ENCODE measurements at regions not wholly inside any gene's neighbourhood (a gene's known extent, or its start where the extent isn't known, plus 50 kb on each side); places are given as distances from the start of the nearest gene placed in this dataset.

- H3K79me2 ChIP-seq (ENCODE audit: control insufficient read depth, insufficient read depth, low read length): no peaks in the 10 kb centered on the region
- no peaks in the 10 kb centered on the region for H3K9me1 ChIP-seq (ENCODE audit: control insufficient read depth, insufficient read depth, low read length)
- in situ Hi-C loops (cut with MboI) (no loop called here), intact Hi-C loops (cut with micrococcal nuclease) (no loop called here)
- no peaks in the 10 kb centered on the region for H3K27me3 ChIP-seq (ENCODE audit: control insufficient read depth in 2 of 2, insufficient read depth in 2 of 2, low read length in 2 of 2)
- CTCF ChIA-PET (ENCODE audit: low intra/inter-chr PET ratio): no interaction called here
- H4K20me1 ChIP-seq (replicated peaks; ENCODE audit: control insufficient read depth, insufficient read depth, low read length): no peaks in the 10 kb centered on the region
- H3K27ac ChIP-seq (ENCODE audit: extremely low read depth, low read depth, low read length): no peak overlapping the region
- H3K4me1 ChIP-seq (replicated peaks in 1 of 2; ENCODE audit: control insufficient read depth in 2 of 2, insufficient read depth in 2 of 2, low read length in 2 of 2): no peaks in the 10 kb centered on the region
- no peak for TF ChIP-seq SIN3B (IDR thresholded peaks at IDR 0.05; ENCODE audit: low read depth)
- DNase-seq (ENCODE audit: extremely low read depth in 1 of 4, low spot score in 3 of 4) (no peak), FAIRE-seq (no peak), ATAC-seq (no peak)
- H3K4me3 ChIP-seq: no peak overlapping the region
- no peak overlapping the region for H3K9ac ChIP-seq (ENCODE audit: insufficient read depth in 1 of 2, low read depth in 2 of 2, low read length in 2 of 2)
- no peak overlapping the region for H3K4me2 ChIP-seq (ENCODE audit: insufficient read depth, low read length)
- no peak overlapping the region for H2AFZ ChIP-seq (ENCODE audit: low read depth, low read length)
- POLR2A ChIA-PET: no interaction called here
- no peaks in the 10 kb centered on the region for H3K36me3 ChIP-seq (ENCODE audit: control insufficient read depth, insufficient read depth, low read length)
- no TSS peak for BruUV-seq (replicated peaks)
- 14% methylated on average over 10 of the region's 10 CpGs for WGBS (ENCODE audit: insufficient coverage, low coverage, missing lambda C conversion rate)
- no peaks in the 10 kb centered on the region; the same call in none of the 2 replicates for H3K9me3 ChIP-seq (replicated peaks; ENCODE audit: control insufficient read depth, insufficient read depth, low read depth, low read length)
Observed at GRCh38 chr3:18791752-18792151, 356.6 kb upstream of the KCNH8 start.

- H3K4me3 ChIP-seq: no peak overlapping the region
- H3K27ac ChIP-seq (ENCODE audit: extremely low read depth, low read depth, low read length): no peak overlapping the region
- WGBS (ENCODE audit: insufficient coverage, low coverage, missing lambda C conversion rate): under 1% methylated on average over 8 of the region's 8 CpGs
- no peaks in the 10 kb centered on the region for H3K4me1 ChIP-seq (replicated peaks in 1 of 2; ENCODE audit: control insufficient read depth in 2 of 2, insufficient read depth in 2 of 2, low read length in 2 of 2)
- in situ Hi-C loops (cut with MboI) (no loop called here), intact Hi-C loops (cut with micrococcal nuclease) (no loop called here)
- no peaks in the 10 kb centered on the region for H4K20me1 ChIP-seq (replicated peaks; ENCODE audit: control insufficient read depth, insufficient read depth, low read length)
- POLR2A ChIA-PET: no interaction called here
- ATAC-seq (no peak), FAIRE-seq (no peak), DNase-seq (ENCODE audit: extremely low read depth in 1 of 4, low spot score in 3 of 4) (no peak)
- H2AFZ ChIP-seq (ENCODE audit: low read depth, low read length): no peak overlapping the region
- H3K27me3 ChIP-seq (ENCODE audit: control insufficient read depth in 2 of 2, insufficient read depth in 2 of 2, low read length in 2 of 2): no peaks in the 10 kb centered on the region
- no peak overlapping the region for H3K9ac ChIP-seq (ENCODE audit: insufficient read depth in 1 of 2, low read depth in 2 of 2, low read length in 2 of 2)
- no peaks in the 10 kb centered on the region for H3K79me2 ChIP-seq (ENCODE audit: control insufficient read depth, insufficient read depth, low read length)
- BruUV-seq (replicated peaks): no TSS peak
- no peaks in the 10 kb centered on the region; the same call in none of the 2 replicates for H3K9me3 ChIP-seq (replicated peaks; ENCODE audit: control insufficient read depth, insufficient read depth, low read depth, low read length)
- H3K36me3 ChIP-seq (ENCODE audit: control insufficient read depth, insufficient read depth, low read length): no peaks in the 10 kb centered on the region
- CTCF ChIA-PET (ENCODE audit: low intra/inter-chr PET ratio): no interaction called here
- no peaks in the 10 kb centered on the region for H3K9me1 ChIP-seq (ENCODE audit: control insufficient read depth, insufficient read depth, low read length)
- H3K4me2 ChIP-seq (ENCODE audit: insufficient read depth, low read length): no peak overlapping the region
- TF ChIP-seq SMARCB1 (IDR thresholded peaks at IDR 0.05; ENCODE audit: insufficient read length, low read depth) (no peak), MLLT1 (IDR thresholded peaks at IDR 0.05) (no peak), RUNX1 (IDR thresholded peaks at IDR 0.05; ENCODE audit: low read depth) (no peak), MEF2A (IDR thresholded peaks at IDR 0.05; ENCODE audit: control insufficient read depth, low read depth, low read length) (no peak), ZNF436 (CRISPR knock-in tag; IDR thresholded peaks at IDR 0.05) (no peak), ZNF586 (CRISPR knock-in tag; conservative IDR thresholded peaks at IDR 0.05) (no peak), IRF1 (CRISPR knock-in tag; IDR thresholded peaks at IDR 0.05; ENCODE audit: borderline replicate concordance) (no peak), AFF4 (CRISPR knock-in tag; IDR thresholded peaks at IDR 0.05) (no peak)
Observed at GRCh38 chr3:18791182-18791581, 357.1 kb upstream of the KCNH8 start.

Measured in K562 (cell line).